ENCODE measurements at regions not wholly inside any gene's neighbourhood (a gene's known extent, or its start where the extent isn't known, plus 50 kb on each side); places are given as distances from the start of the nearest gene placed in this dataset.
"Not testable (repeated sequence)": the region's sequence is repeated elsewhere in the genome, so short reads cannot be mapped to it uniquely, and the experiment has no call there.

GRCh38 chr9:135392511-135392910, 87.1 kb upstream of the PPP1R26 start:
- no peak for DNase-seq

- DNase-seq = no peak
Observed at GRCh38 chr9:135394131-135394530, 85.5 kb upstream of the PPP1R26 start.

- DNase-seq = no peak
Observed at GRCh38 chr9:135394699-135395645, 84.6 kb upstream of the PPP1R26 start.

- no peak for DNase-seq
Observed at GRCh38 chr9:135397142-135397541, 82.4 kb upstream of the PPP1R26 start.

- DNase-seq = no peak
Observed at GRCh38 chr9:135399000-135399649, 80.5 kb upstream of the PPP1R26 start.

- no peak for DNase-seq
Observed at GRCh38 chr9:135400496-135400895, 79.1 kb upstream of the PPP1R26 start.

GRCh38 chr9:135401218-135401617, 78.4 kb upstream of the PPP1R26 start:
- DNase-seq = no peak

GRCh38 chr9:135402048-135402738, 77.4 kb upstream of the PPP1R26 start:
- DNase-seq = no peak

- no peak for DNase-seq
Observed at GRCh38 chr9:135402739-135403695, 76.6 kb upstream of the PPP1R26 start.

GRCh38 chr9:135403733-135404450, 75.7 kb upstream of the PPP1R26 start:
- DNase-seq = no peak

GRCh38 chr9:135404451-135405144, 75.0 kb upstream of the PPP1R26 start:
- DNase-seq = no peak

GRCh38 chr9:135405145-135405464, 74.5 kb upstream of the PPP1R26 start:
- DNase-seq = not testable (repeated sequence)

- no peak for DNase-seq
Observed at GRCh38 chr9:135408476-135409254, 70.9 kb upstream of the PPP1R26 start.

GRCh38 chr9:135409286-135410200, 70.0 kb upstream of the PPP1R26 start:
- no peak for DNase-seq

- DNase-seq = no peak
Observed at GRCh38 chr9:135410421-135410820, 69.2 kb upstream of the PPP1R26 start.

GRCh38 chr9:135410831-135411473, 68.6 kb upstream of the PPP1R26 start:
- no peak for DNase-seq

- not testable (repeated sequence) for DNase-seq
Observed at GRCh38 chr9:135411605-135412004, 68.0 kb upstream of the PPP1R26 start.

- not testable (repeated sequence) for DNase-seq
Observed at GRCh38 chr9:135412315-135413085, 67.1 kb upstream of the PPP1R26 start.

Data from NCI-H1436 treated with DMSO at 0.1 percent for 48 hours (cell line).